Activated CD4-positive, CD25-positive, alpha-beta regulatory T cell (primary cell): ENCODE measurements at regions not wholly inside any gene's neighbourhood (a gene's known extent, or its start where the extent isn't known, plus 50 kb on each side); places are given as distances from the start of the nearest gene placed in this dataset.
"Not testable (repeated sequence)": the region's sequence is repeated elsewhere in the genome, so short reads cannot be mapped to it uniquely, and the experiment has no call there.

Source experiments
- DNase-seq, 4 experiments: peaks; one replicate each; lab custom pipeline; 2025; lab: John Stamatoyannopoulos, UW

DNA sequence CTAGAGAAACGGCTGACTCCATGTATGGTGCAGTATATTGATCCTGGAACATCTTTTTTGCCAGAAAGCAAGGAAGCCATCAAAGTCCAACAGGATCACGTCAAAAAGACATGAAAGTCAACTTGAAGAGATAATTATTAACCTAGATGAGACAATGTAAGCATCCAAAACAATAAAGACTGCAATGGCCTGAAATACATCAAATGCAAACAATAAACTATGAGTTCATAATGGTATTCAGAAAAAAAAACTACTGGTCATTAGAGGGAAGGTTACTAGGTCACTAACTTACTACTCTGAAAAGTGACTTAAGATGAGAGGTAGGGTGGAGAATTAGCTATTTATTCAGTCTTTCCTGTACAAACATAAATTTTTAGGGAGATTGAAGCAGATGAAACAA, 75.3 kb upstream of the OR4F16 start:
- not testable (repeated sequence) for DNase-seq

- DNase-seq: not testable (repeated sequence)
These were observed 85.0 kb upstream of the OR4F16 start for GRCh38 chr1:771449-771848.

- DNase-seq: not testable (repeated sequence)
These were observed 91.2 kb upstream of the OR4F16 start for GRCh38 chr1:777480-778180.

GRCh38 chr1:778451-779278, 92.2 kb upstream of the OR4F16 start:
- DNase-seq: not testable (repeated sequence)

GRCh38 chr1:779621-780020, 93.2 kb upstream of the OR4F16 start:
- not testable (repeated sequence) for DNase-seq

DNA sequence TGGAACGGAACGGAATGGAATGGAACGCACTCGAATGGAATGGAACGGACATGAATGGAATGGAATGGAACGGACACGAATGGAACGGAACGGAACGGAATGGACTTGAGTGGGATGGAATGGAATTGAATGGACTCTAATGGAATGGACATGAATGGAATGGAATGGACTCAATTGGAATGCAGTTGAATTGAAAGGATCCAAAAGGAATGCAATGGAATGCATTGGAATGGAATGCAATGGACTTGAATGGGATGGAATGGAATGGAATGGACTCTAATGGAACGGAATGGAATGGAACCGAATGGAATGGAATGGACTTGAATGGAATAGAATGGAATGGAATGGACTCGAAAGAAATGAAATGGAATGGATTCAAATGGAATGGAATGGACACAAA, 102.4 kb upstream of the OR4F16 start:
- DNase-seq: no peak

- DNase-seq: not testable (repeated sequence)
These were observed 103.2 kb upstream of the OR4F16 start for GRCh38 chr1:789606-790005.

GRCh38 chr1:790388-790930, 104.0 kb upstream of the OR4F16 start:
- DNase-seq: not testable (repeated sequence)

DNA sequence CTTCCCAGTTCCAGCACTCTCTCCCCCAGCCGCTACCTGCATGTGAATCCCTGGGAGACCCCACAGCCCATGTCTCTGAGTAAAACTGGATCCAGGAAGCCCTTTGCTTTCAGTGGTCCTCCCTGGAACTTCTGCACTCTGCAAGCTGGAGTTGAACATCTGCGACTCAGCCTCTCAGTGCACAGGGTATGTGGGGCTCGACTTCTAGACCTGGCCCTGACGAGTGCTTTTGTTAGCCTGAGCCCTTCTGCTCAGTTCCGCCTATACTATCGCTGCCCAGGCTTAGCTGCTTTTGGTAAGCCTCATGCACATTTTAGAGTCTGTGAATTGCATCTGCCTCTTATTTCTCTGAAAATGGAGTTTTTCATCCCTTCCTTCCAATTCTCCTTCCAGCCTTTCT, 107.9 kb upstream of the OR4F16 start:
- DNase-seq: not testable (repeated sequence)

- not testable (repeated sequence) for DNase-seq
These were observed 108.6 kb upstream of the OR4F16 start for GRCh38 chr1:794918-795584.

GRCh38 chr1:797649-798048, 111.2 kb upstream of the OR4F16 start:
- DNase-seq: not testable (repeated sequence)

DNA sequence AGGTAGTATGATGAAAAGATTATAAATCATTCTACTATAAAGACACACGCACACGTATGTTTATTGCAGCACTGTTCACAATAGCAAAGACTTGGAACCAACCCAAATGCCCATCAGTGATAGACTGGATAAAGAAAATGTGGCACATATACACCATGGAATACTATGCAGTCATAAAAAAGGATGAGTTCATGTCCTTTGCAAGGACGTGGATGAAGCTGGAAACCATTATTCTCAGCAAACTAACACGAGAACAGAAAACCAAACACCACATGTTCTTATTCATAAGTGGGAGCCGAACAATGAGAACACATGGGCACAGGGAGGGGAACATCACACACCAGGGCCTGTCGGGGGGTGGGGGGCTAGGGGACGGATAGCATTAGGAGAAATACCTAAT, 113.9 kb upstream of the OR4F16 start:
- not testable (repeated sequence) for DNase-seq

DNA sequence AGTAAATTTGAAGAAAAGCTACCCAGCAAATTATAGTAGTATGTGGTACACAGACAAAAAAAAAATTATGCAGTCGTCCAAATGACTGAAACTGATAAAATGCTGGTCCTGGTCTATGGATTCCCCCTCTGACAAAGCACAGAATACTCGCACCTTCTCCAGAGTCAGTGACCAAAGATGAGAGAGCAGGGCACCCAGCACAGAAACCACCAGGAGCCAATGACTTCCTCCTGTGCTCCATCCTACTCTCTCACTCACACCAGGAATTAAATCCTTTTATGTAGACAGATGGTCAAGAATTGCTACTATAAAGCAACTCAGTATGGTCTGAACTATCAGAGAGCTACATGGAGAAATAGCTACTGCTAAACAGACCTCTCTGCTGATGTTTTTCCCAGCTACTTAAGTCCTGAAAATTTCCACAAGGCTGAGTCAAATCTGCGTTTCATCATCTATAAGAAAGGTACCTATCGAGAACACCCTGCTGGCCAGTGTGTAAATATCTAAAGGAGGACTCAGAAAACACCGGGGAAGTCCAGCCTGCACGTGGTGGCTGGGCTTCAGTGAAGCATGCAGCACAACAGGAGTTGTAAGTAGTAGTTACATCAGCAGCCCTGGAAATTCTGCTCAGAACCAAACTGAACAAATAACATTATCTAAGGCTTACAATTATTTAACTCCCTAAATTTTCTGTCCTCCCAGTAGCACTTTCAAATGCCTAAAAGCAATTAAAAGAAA, 118.1 kb upstream of the OR4F16 start:
- DNase-seq: not testable (repeated sequence)

DNA sequence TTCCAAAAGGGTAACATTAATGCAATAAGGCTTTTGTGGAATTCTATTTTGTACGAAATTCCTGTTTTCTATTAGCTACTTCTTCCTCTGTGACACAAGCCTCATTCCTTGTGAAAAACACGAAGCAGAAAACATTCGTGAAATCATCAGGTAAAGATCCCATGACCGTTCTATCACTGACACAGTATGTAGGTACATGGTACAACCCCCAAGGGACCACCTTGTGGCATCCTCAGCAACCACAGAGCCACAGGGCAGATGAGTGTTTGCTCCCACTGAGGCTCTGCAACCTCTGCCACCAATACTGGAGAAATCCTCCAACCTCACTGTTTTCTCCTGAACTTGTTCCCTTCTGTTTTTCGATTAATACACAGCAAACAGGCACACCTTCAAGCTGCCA, 118.4 kb upstream of the SAMD11 start:
- not testable (repeated sequence) for DNase-seq

DNA sequence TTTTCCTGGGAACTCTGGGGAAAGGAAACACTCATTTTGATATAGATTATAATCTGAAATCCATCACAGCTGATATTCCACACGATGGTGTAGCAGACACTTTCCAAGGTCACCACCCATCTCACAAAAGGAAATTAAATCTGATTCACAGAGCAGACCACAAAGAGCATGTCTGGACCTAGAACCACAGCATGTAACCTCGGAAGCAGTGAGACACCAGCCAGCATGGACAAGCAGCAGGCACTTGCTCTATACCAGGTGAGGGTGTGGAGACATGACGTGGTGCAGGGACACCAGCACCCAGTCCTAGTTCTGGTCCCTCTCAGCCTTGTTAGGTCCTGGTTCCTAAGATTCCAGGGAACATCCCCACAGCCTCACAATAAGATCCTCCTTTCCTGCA, 116.7 kb upstream of the SAMD11 start:
- DNase-seq: not testable (repeated sequence)

GRCh38 chr1:807699-808390, 115.9 kb upstream of the SAMD11 start:
- DNase-seq: not testable (repeated sequence)

- DNase-seq: not testable (repeated sequence)
These were observed 112.8 kb upstream of the SAMD11 start for GRCh38 chr1:810949-811348.

DNA sequence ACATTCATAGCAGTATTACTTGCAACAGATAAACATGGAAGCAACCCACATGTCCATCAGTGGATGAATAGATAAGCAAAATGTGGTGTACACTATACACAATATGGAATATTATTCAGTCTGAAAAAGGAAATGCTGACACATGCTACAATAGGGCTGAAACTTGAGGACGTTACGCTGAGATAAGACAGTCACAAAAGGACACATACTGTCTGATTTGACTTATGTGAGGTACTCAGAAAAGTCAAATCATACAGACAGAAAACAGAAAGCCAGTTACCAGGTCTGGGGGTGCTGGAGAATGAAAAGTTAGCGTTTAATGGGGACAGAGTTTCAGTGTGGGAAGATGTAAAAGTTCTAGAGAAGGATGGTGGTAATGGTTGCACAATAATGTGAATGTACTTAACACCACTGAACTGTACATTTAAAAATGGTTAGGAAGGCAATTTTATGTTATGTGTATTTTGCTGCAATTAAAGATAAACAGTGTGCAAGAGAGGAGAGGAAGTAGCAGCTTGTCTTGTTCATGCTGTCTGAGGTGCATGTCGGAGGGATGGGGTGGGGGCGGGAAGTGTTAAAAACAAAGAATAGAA, 111.1 kb upstream of the SAMD11 start:
- DNase-seq: not testable (repeated sequence)

DNA sequence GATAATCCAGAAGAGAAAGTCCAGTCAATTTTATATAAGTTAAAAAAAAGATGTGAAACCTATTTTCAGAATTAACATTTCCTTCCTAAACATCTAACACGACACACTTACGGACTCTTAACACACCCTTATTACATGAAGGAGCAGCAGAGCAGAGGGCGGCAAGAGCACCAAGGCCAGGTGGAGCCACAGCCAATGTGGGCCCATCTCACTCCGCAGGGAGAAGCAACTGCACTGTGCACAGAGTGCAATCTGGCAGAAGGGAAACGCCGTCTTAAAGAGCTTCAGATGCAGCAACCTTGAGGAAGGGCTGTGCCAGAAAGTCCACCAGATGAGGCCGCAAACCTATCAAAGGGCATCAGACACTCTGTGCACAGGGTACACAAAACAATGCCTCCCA, 109.2 kb upstream of the SAMD11 start:
- not testable (repeated sequence) for DNase-seq

- DNase-seq: not testable (repeated sequence)
These were observed 108.4 kb upstream of the SAMD11 start for GRCh38 chr1:815147-815922.
